GM23338 (cell line): ENCODE measurements at regions not wholly inside any gene's neighbourhood (a gene's known extent, or its start where the extent isn't known, plus 50 kb on each side); places are given as distances from the start of the nearest gene placed in this dataset.

Source experiments
- ATAC-seq: fragments of 200-7000 bp; cut with Tn5 transposase; 3 replicates; pipeline ENCODE4 v1.9.1; 2020
- DNase-seq: peaks from one replicate; pipeline ENCODE4 v3.0.0-alpha.2; 2015; ENCODE audit warnings: low spot score
- H2AFZ ChIP-seq: fragments of 200-600 bp; sonication (generic); 2 replicates; pipeline ENCODE4 v1.8.0; 2016; ENCODE audit warnings: antibody characterized with exemption, mild to moderate bottlenecking, moderate library complexity
- H3F3A ChIP-seq: fragments of 200-600 bp; sonication (generic); replicated peaks from 2 replicates; pipeline ENCODE4 v1.8.0; 2017; ENCODE audit warnings: antibody characterized with exemption, mixed run types, low read depth
- H3K27ac ChIP-seq: fragments of 200-600 bp; sonication (generic); 2 replicates; pipeline ENCODE4 v1.6.1; 2016; ENCODE audit warnings: low read depth
- H3K27me3 ChIP-seq: fragments of 200-600 bp; sonication (generic); 2 replicates; pipeline ENCODE4 v1.8.0; 2016; ENCODE audit warnings: mild to moderate bottlenecking, mixed run types, moderate library complexity; ENCODE audit not compliant: insufficient read depth
- H3K36me3 ChIP-seq: fragments of 200-600 bp; sonication (generic); 2 replicates; pipeline ENCODE4 v1.8.0; 2016; ENCODE audit warnings: mild to moderate bottlenecking; ENCODE audit not compliant: insufficient read depth
- H3K4me1 ChIP-seq: fragments of 200-600 bp; sonication (generic); 2 replicates; pipeline ENCODE4 v1.8.0; 2016; ENCODE audit warnings: mild to moderate bottlenecking, moderate library complexity; ENCODE audit not compliant: insufficient read depth
- H3K4me2 ChIP-seq: fragments of 200-600 bp; sonication (generic); 2 replicates; pipeline ENCODE4 v1.7.1; 2017; ENCODE audit warnings: mixed run types
- H3K4me3 ChIP-seq: fragments of 200-600 bp; sonication (generic); 2 replicates; pipeline ENCODE4 v1.6.1; 2016; ENCODE audit warnings: mixed run types
- H3K79me2 ChIP-seq: fragments of 200-600 bp; sonication (generic); replicated peaks from 2 replicates; pipeline ENCODE4 v1.8.0; 2017; ENCODE audit warnings: mild to moderate bottlenecking; ENCODE audit not compliant: insufficient read depth
- H3K9me2 ChIP-seq: fragments of 200-600 bp; sonication (generic); 2 replicates; pipeline ENCODE4 v1.8.0; 2017; ENCODE audit not compliant: insufficient read depth
- H4K20me1 ChIP-seq: fragments of 200-600 bp; sonication (generic); replicated peaks from 2 replicates; pipeline ENCODE4 v1.8.0; 2017; ENCODE audit warnings: mild to moderate bottlenecking; ENCODE audit not compliant: insufficient read depth
- H3K27ac Mint-ChIP-seq: 2 replicates; pipeline ENCODE4 v1.8.0; 2020; ENCODE audit warnings: inconsistent platforms, mild to moderate bottlenecking, moderate library complexity, mixed read lengths
- H3K27me3 Mint-ChIP-seq: 3 replicates; pipeline ENCODE4 v1.8.0; 2022; ENCODE audit warnings: low read depth, mild to moderate bottlenecking, moderate library complexity, mixed read lengths, inconsistent platforms; ENCODE audit not compliant: insufficient read depth, poor library complexity
- H3K36me3 Mint-ChIP-seq: 3 replicates; pipeline ENCODE4 v1.8.0; 2021; ENCODE audit warnings: low read depth, mild to moderate bottlenecking, inconsistent platforms, moderate library complexity, mixed read lengths
- H3K4me1 Mint-ChIP-seq: 3 replicates; pipeline ENCODE4 v1.8.0; 2020; ENCODE audit warnings: mild to moderate bottlenecking, inconsistent platforms, mixed read lengths
- H3K4me3 Mint-ChIP-seq: 3 replicates; pipeline ENCODE4 v1.8.0; 2021; ENCODE audit warnings: moderate library complexity, mild to moderate bottlenecking, inconsistent platforms, mixed read lengths
- H3K9me3 Mint-ChIP-seq: 3 replicates; pipeline ENCODE4 v1.8.0; 2020; ENCODE audit warnings: moderate library complexity, mild to moderate bottlenecking, inconsistent platforms, mixed read lengths
- CREB1 ChIP-seq: fragments of 250-450 bp; sonication (Bioruptor Pico); IDR thresholded peaks from 2 replicates; pipeline ENCODE4 v1.5.0; 2020; ENCODE audit warnings: low read depth, mild to moderate bottlenecking, moderate library complexity
- CTCF ChIP-seq, 2 experiments: fragments of 200-600 bp in 1 of 2; sonication (generic) in 1 of 2; conservative IDR thresholded peaks; 2 replicates each; pipeline versions ENCODE4 v1.5.1 to v1.6.1; 2016 to 2017; ENCODE audit warnings: antibody characterized with exemption in 2 of 2, low read depth in 2 of 2, mild to moderate bottlenecking in 2 of 2, moderate library complexity in 1 of 2
- ETS1 ChIP-seq: IDR thresholded peaks from 2 replicates; pipeline ENCODE4 v1.6.1; 2016; ENCODE audit warnings: antibody characterized with exemption
- EZH2 ChIP-seq: fragments of 200-600 bp; sonication (generic); IDR thresholded peaks from one replicate; pipeline ENCODE4 v1.8.0; 2017; ENCODE audit warnings: antibody characterized with exemption, mild to moderate bottlenecking, low read depth; ENCODE audit not compliant: unreplicated experiment
- EZH2phosphoT487 ChIP-seq: fragments of 200-600 bp; sonication (generic); IDR thresholded peaks from one replicate; pipeline ENCODE4 v1.8.1; 2018; ENCODE audit warnings: antibody characterized with exemption; ENCODE audit not compliant: unreplicated experiment
- JUNB ChIP-seq: IDR thresholded peaks from one replicate; pipeline ENCODE4 v1.6.1; 2016; ENCODE audit warnings: antibody characterized with exemption; ENCODE audit not compliant: unreplicated experiment
- POLR2AphosphoS5 ChIP-seq: IDR thresholded peaks from 2 replicates; pipeline ENCODE4 v1.6.1; 2016; ENCODE audit warnings: antibody characterized with exemption, low read depth
- REST ChIP-seq: IDR thresholded peaks from one replicate; pipeline ENCODE4 v1.6.1; 2018; ENCODE audit warnings: antibody characterized with exemption; ENCODE audit not compliant: unreplicated experiment
- ZNF114 ChIP-seq: fragments of 250-450 bp; sonication (Bioruptor Pico); IDR thresholded peaks from 2 replicates; pipeline ENCODE4 v1.5.0; 2020; ENCODE audit warnings: mild to moderate bottlenecking, moderate library complexity
- ZNF331 ChIP-seq: fragments of 250-450 bp; sonication (Bioruptor Pico); IDR thresholded peaks from 2 replicates; pipeline ENCODE4 v1.5.0; 2020; ENCODE audit warnings: low read depth, mild to moderate bottlenecking, moderate library complexity
- ZNF462 ChIP-seq: fragments of 250-450 bp; sonication (Bioruptor Pico); IDR thresholded peaks from 2 replicates; pipeline ENCODE4 v1.5.0; 2020; ENCODE audit warnings: mild to moderate bottlenecking, moderate library complexity

GRCh38 chr12:85659754-85660530 is 176.3 kb downstream of the RASSF9 start:
- Histone ChIP-seq H3K79me2 (no peaks in the 10 kb centered on the region), H3K27ac (no peak overlapping the region), H3K4me1 (no peaks in the 10 kb centered on the region), H3K27me3 (no peaks in the 10 kb centered on the region), H4K20me1 (no peaks in the 10 kb centered on the region), H3K9me2 (0 out of 2 replicates have a peak, but pooled peaks cover 4% of the 10 kb centered on the region), H2AFZ (no peak overlapping the region), H3K4me2 (no peak overlapping the region), H3K4me3 (no peak overlapping the region), H3K36me3 (peaks cover 9% of the 10 kb centered on the region; the same call in 1 of the 2 replicates), H3F3A (no peaks in the 10 kb centered on the region)
- Mint-ChIP-seq H3K36me3 (peaks cover 23% of the 10 kb centered on the region), H3K27ac (no peak overlapping the region), H3K4me3 (no peak overlapping the region), H3K9me3 (peaks cover 23% of the 10 kb centered on the region), H3K27me3 (no peaks in the 10 kb centered on the region), H3K4me1 (no peaks in the 10 kb centered on the region)
- no peak for ATAC-seq
- TF ChIP-seq POLR2AphosphoS5 (no peak), JUNB (no peak), EZH2phosphoT487 (no peak), CTCF (conservative IDR thresholded peaks at IDR 0.05; ENCODE audit: low read depth in 2 of 2) (no peak), REST (no peak), ETS1 (no peak), ZNF331 (CRISPR knock-in tag) (no peak), ZNF114 (CRISPR knock-in tag) (no peak), CREB1 (CRISPR knock-in tag) (no peak), ZNF462 (CRISPR knock-in tag) (no peak), EZH2 (no peak)
- no peak for DNase-seq
